ENCODE measurements at regions not wholly inside any gene's neighbourhood (a gene's known extent, or its start where the extent isn't known, plus 50 kb on each side); places are given as distances from the start of the nearest gene placed in this dataset.

- no peak for DNase-seq (ENCODE audit: low spot score)
These were observed 176.4 kb downstream of the SHANK2 start for GRCh38 chr11:71075871-71076420.

GRCh38 chr11:71075116-71075720 is 177.2 kb downstream of the SHANK2 start:
- no peak for DNase-seq (ENCODE audit: low spot score)

GRCh38 chr11:71071736-71072509 is 180.5 kb downstream of the SHANK2 start:
- DNase-seq (ENCODE audit: low spot score): no peak

- DNase-seq (ENCODE audit: low spot score): no peak
These were observed 181.6 kb downstream of the SHANK2 start for GRCh38 chr11:71070490-71071453.

DNA sequence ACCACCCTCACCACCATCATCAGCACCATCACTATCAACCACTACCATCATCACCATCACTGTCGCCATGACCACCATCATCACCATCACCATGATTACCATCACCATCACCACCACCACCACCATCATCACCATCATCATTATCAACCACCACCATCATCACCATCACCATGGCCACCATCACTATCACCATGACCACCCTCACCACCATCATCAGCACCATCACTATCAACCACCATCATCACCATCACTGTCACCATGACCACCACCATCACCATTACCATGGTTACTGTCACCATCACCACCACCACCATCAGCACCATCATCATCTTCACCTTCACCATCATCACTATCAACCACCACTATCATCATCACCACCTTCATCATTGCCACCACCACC is 183.4 kb downstream of the SHANK2 start:
- no peak for DNase-seq (ENCODE audit: low spot score)

- no peak for DNase-seq (ENCODE audit: low spot score)
These were observed 184.6 kb downstream of the SHANK2 start for GRCh38 chr11:71067753-71068152.

GRCh38 chr11:71066311-71066710 is 186.1 kb downstream of the SHANK2 start:
- DNase-seq (ENCODE audit: low spot score): no peak

- DNase-seq (ENCODE audit: low spot score): no peak
These were observed 186.5 kb downstream of the SHANK2 start for GRCh38 chr11:71065841-71066240.

DNA sequence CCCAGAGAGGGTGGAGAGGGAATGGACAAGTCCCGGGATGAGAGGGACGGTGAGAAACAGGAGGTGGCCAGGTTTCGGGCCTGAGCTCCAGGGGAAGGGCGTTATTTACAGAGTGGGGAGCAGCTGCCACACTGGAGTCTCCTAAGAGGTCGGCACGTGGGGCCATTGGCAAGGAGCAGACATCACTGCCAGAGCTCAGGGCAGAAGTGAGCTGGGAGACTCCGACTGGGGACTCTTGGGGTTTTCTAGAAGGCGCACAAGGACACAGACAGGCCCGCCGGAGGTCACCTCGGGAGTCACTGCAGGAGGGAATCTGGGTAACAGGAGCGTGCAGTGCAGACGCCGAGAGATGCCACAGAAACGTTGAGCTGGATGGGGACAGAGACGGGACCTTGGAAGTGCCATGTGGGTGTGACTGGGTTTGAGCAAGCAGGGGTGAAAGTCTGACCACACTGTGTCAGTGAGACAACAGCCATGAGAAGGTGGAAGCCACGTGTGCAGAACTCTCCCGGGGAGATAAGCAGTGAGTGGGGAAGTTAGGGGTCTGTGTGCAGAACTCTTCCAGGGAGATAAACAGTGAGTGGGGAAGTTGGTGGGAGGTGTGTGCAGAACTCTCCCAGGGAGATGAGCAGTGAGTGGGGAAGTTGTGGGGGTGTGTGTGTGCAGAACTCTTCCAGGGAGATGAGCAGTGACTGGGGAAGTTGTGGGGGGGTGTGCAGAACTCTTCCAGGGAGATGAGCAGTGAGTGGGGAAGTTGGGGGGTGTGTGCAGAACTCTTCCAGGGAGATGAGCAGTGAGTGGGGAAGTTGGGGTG is 187.5 kb downstream of the SHANK2 start:
- DNase-seq (ENCODE audit: low spot score): no peak

GRCh38 chr11:71064183-71064582 is 188.2 kb downstream of the SHANK2 start:
- no peak for DNase-seq (ENCODE audit: low spot score)

GRCh38 chr11:71063129-71063528 is 189.2 kb downstream of the SHANK2 start:
- no peak for DNase-seq (ENCODE audit: low spot score)

DNA sequence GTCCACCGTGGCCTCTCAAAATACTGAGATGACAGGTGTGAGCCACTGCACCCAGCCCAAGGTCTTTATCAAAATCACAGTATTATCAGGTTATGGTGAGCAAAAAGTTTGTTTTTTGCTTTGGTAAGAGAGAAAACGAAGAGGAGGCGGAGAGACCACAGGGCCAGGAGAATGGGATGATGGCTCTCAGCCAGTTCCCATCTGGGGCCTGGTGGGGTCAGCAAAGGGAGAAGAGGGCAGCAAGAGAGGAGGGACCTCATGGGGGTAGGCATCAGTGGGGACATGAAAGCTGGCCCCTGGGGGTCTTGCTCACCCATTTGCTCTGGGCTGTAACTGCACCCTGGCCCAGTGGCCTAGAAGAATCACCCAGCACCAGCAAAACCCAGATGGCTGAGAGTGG is 190.2 kb downstream of the SHANK2 start:
- no peak for DNase-seq (ENCODE audit: low spot score)

GRCh38 chr11:71060391-71060791 is 192.0 kb downstream of the SHANK2 start:
- no peak for DNase-seq (ENCODE audit: low spot score)

DNA sequence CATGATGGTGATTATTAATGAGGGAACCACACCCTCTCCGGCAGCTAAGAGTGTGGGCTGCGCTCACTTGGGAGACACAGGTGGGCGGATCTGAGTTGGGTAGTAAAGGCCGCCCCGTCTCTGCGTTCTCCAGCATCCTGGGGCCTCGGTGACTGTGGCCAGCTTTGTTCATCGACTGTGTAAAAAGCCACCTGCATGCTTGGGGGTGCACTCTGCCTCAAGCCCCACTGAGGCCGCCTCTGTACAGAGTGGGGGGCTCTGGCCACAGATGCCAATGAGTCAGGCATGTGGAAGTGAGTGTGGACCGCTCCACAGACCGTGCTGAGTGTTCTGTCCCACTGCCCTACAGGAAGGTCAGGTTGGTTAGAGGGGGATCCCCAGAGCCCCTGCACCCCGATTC is 192.7 kb downstream of the SHANK2 start:
- DNase-seq (ENCODE audit: low spot score): no peak

DNA sequence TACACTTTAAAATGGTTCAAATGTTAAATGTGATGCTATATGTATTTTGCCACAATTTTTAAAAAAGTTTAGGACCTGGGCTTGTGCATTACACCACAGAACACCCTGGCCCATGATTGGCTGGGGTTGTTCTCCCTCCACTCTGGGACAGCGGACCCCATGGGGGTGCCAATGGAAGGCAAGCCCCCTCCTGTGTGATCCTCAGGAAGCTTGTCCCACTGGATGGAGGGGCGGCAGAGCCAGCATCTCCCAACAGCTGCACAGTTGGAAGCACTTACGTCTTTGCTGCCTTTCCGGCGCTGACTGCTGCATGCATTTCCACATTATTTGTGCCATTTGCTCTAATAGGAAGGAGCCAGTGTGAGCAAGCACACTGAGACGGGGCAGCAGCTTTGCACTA is 196.5 kb downstream of the SHANK2 start:
- no peak for DNase-seq (ENCODE audit: low spot score)

All from hepatic stellate cell (primary cell).